Tibial nerve (tissue), 4 donors: ENCODE measurements at regions not wholly inside any gene's neighbourhood (a gene's known extent, or its start where the extent isn't known, plus 50 kb on each side); places are given as distances from the start of the nearest gene placed in this dataset.

Experiments
- CTCF ChIP-seq, 5 experiments: fragments of 200-600 bp in 3 of 5; fragments of 450-650 bp in 2 of 5; sonication (generic) in 3 of 5; IDR thresholded peaks; one replicate each; pipeline ENCODE4 v1.5.1; 2016 to 2019; ENCODE audit warnings: antibody characterized with exemption in 5 of 5, mild to moderate bottlenecking in 3 of 5, moderate library complexity in 2 of 5
- EP300 ChIP-seq, 2 donors: sonication (generic); formaldehyde crosslinking; IDR thresholded peaks; one replicate each; pipeline ENCODE4 v1.6.1; 2017; ENCODE audit warnings: antibody characterized with exemption in 2 of 2, mild to moderate bottlenecking in 1 of 2
- POLR2A ChIP-seq, 2 donors: fragments of 450-650 bp; IDR thresholded peaks; one replicate each; pipeline ENCODE4 v1.6.1; 2017; ENCODE audit warnings: antibody characterized with exemption in 2 of 2, mild to moderate bottlenecking in 2 of 2, moderate library complexity in 2 of 2

- no peak for TF ChIP-seq EP300 (IDR thresholded peaks at IDR 0.05)
- no peak for TF ChIP-seq POLR2A (IDR thresholded peaks at IDR 0.05)
- no peak for TF ChIP-seq CTCF (IDR thresholded peaks at IDR 0.05)
Observed at GRCh38 chr13:106987427-106987785, 419.5 kb upstream of the ARGLU1 start.
